ENCODE measurements at regions not wholly inside any gene's neighbourhood (a gene's known extent, or its start where the extent isn't known, plus 50 kb on each side); places are given as distances from the start of the nearest gene placed in this dataset.

- TF ChIP-seq ARNTL (CRISPR knock-in tag; IDR thresholded peaks at IDR 0.05; ENCODE audit: borderline replicate concordance, low read depth): no peak
- TF ChIP-seq CREB5 (CRISPR knock-in tag; IDR thresholded peaks at IDR 0.05; ENCODE audit: low read depth): no peak
- no peak for TF ChIP-seq RARB (CRISPR knock-in tag; IDR thresholded peaks at IDR 0.05)
- TF ChIP-seq TCF4 (CRISPR knock-in tag; IDR thresholded peaks at IDR 0.05; ENCODE audit: borderline replicate concordance): no peak
- TF ChIP-seq ZC3H10 (CRISPR knock-in tag; IDR thresholded peaks at IDR 0.05): no peak
Observed at GRCh38 chr10:30742471-30742870, 112.9 kb upstream of the LYZL2 start.

Data from SK-N-SH treated with all-trans-retinoic acid at 6 μM for 48 hours (cell line).